HG03342 (cell line): ENCODE measurements at regions not wholly inside any gene's neighbourhood (a gene's known extent, or its start where the extent isn't known, plus 50 kb on each side); places are given as distances from the start of the nearest gene placed in this dataset.
"Not testable (repeated sequence)": the region's sequence is repeated elsewhere in the genome, so short reads cannot be mapped to it uniquely, and the experiment has no call there.

Source experiments
- ATAC-seq: cut with Tn5 transposase; IDR thresholded peaks from one replicate; pipeline ENCODE4 v1.9.1; 2021; ENCODE audit warnings: mild to moderate bottlenecking, moderate library complexity; ENCODE audit not compliant: unreplicated experiment

GRCh38 chr6:94953867-94954631, 623.3 kb upstream of the MANEA start:
- no peak for ATAC-seq

- ATAC-seq, result no peak
These were observed 622.2 kb upstream of the MANEA start for GRCh38 chr6:94955156-94955555.

- no peak for ATAC-seq
These were observed 620.4 kb upstream of the MANEA start for GRCh38 chr6:94956910-94957309.

GRCh38 chr6:94964703-94965102, 612.6 kb upstream of the MANEA start:
- ATAC-seq, result not testable (repeated sequence)

GRCh38 chr6:94988701-94989100, 588.6 kb upstream of the MANEA start:
- no peak for ATAC-seq

GRCh38 chr6:95017922-95018321, 559.4 kb upstream of the MANEA start:
- ATAC-seq, result peak; percentile 69
